Parathyroid adenoma (tissue), 2 donors: ENCODE measurements at regions not wholly inside any gene's neighbourhood (a gene's known extent, or its start where the extent isn't known, plus 50 kb on each side); places are given as distances from the start of the nearest gene placed in this dataset.
"Not testable (repeated sequence)": the region's sequence is repeated elsewhere in the genome, so short reads cannot be mapped to it uniquely, and the experiment has no call there.

Experiments
- H2AFZ ChIP-seq: fragments of 300-600 bp; sonication (generic); one replicate; pipeline ENCODE4 v1.7.0; 2017; ENCODE audit warnings: antibody characterized with exemption, mild to moderate bottlenecking
- H3K27ac ChIP-seq: fragments of 300-600 bp; sonication (generic); one replicate; pipeline ENCODE4 v1.7.0; 2017
- H3K27me3 ChIP-seq: fragments of 300-600 bp; sonication (generic); one replicate; pipeline ENCODE4 v1.7.0; 2017; ENCODE audit warnings: low read length; ENCODE audit not compliant: control insufficient read depth, insufficient read depth
- H3K36me3 ChIP-seq: fragments of 300-600 bp; sonication (generic); one replicate; pipeline ENCODE4 v1.7.0; 2017; ENCODE audit warnings: low read length; ENCODE audit not compliant: control insufficient read depth, insufficient read depth
- H3K4me1 ChIP-seq: fragments of 300-600 bp; sonication (generic); one replicate; pipeline ENCODE4 v1.7.0; 2017; ENCODE audit warnings: control low read depth
- H3K4me2 ChIP-seq: fragments of 300-600 bp; sonication (generic); one replicate; pipeline ENCODE4 v1.7.0; 2017; ENCODE audit warnings: low read length
- H3K4me3 ChIP-seq: fragments of 300-600 bp; sonication (generic); one replicate; pipeline ENCODE4 v1.7.0; 2017; ENCODE audit warnings: low read depth, low read length
- H3K79me2 ChIP-seq: fragments of 300-600 bp; sonication (generic); one replicate; pipeline ENCODE4 v1.7.0; 2017; ENCODE audit warnings: control low read depth
- H3K9ac ChIP-seq: fragments of 300-600 bp; sonication (generic); one replicate; pipeline ENCODE4 v1.7.0; 2017; ENCODE audit warnings: mild to moderate bottlenecking
- H3K9me3 ChIP-seq: fragments of 300-600 bp; sonication (generic); one replicate; pipeline ENCODE4 v1.7.0; 2017; ENCODE audit warnings: low read length; ENCODE audit not compliant: control insufficient read depth
- TF ChIP-seq, protein P1 (sequence below): fragments of 300-600 bp; sonication (generic); IDR thresholded peaks from one replicate; pipeline ENCODE4 v1.7.0; 2017; ENCODE audit warnings: antibody characterized with exemption, mild to moderate bottlenecking
- donor health status: primary hyperparathyroidism.

DNA sequence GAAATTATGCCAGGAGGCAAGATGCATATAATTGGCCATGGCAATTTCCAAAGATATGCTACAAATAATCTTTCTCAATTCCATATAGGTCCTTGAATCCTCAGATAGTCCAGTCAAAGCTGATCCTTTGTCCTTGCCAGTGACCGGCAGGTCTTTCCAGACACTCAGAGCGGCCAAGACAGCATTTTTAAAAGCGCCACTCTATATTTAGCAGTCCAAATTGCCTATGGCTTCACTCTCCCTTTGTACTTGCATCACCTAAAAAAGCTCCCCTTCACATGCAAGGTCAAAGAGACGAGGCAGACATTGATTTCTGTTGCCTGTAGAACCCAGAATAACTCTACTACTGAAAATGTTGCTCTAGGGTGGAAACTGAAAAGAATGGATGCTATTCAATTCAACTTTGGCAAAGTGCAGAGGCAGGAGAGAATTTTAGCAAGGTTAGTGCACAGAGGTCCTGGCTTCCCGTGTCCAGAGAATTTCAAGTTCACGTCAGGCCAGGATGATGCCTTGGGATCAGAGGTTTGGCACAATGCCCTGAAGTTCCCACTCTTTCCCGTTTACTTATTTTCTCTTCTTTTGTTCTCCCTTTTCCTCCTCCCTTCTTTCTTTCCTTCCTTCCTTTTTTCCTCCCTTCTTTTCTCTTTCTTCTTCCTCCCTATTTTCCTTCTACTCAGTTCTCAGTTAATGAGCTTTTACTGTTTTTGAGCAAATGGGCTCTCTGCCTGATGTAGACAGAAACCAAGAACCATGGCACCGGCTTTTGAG, 108.5 kb downstream of the KCNK1 start:
- no peaks in the 10 kb centered on the region for H3K79me2 ChIP-seq
- no peak overlapping the region for H3K4me3 ChIP-seq
- H3K9me3 ChIP-seq = no peaks in the 10 kb centered on the region
- H3K4me2 ChIP-seq = no peak overlapping the region
- H3K27ac ChIP-seq = no peak overlapping the region
- no peak overlapping the region for H3K9ac ChIP-seq
- H2AFZ ChIP-seq = no peak overlapping the region
- H3K27me3 ChIP-seq = no peaks in the 10 kb centered on the region
- TF ChIP-seq, protein P1, sequence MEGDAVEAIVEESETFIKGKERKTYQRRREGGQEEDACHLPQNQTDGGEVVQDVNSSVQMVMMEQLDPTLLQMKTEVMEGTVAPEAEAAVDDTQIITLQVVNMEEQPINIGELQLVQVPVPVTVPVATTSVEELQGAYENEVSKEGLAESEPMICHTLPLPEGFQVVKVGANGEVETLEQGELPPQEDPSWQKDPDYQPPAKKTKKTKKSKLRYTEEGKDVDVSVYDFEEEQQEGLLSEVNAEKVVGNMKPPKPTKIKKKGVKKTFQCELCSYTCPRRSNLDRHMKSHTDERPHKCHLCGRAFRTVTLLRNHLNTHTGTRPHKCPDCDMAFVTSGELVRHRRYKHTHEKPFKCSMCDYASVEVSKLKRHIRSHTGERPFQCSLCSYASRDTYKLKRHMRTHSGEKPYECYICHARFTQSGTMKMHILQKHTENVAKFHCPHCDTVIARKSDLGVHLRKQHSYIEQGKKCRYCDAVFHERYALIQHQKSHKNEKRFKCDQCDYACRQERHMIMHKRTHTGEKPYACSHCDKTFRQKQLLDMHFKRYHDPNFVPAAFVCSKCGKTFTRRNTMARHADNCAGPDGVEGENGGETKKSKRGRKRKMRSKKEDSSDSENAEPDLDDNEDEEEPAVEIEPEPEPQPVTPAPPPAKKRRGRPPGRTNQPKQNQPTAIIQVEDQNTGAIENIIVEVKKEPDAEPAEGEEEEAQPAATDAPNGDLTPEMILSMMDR = no peak
- H3K36me3 ChIP-seq = no peaks in the 10 kb centered on the region
- no peaks in the 10 kb centered on the region for H3K4me1 ChIP-seq

DNA sequence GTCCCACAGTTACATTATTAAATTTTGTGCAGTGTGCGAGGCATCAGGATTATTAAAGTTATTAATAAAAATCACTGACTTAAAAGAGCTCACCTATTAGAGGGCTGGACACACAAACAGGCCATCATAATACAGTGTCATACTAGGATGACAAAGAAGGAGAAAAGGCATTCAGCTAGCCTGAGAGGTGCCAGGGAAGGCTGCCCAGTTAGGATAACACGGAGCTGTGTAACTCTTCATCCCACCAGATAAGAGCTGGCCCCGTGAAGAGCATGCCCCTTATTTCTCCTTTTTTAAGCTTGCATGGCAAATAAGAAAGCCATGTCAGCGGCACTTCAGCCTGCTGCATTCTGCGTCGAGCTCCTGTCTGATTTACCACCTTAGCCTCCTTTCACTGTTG, 109.5 kb downstream of the KCNK1 start:
- no peak overlapping the region for H3K27ac ChIP-seq
- TF ChIP-seq, protein P1 = no peak
- no peaks in the 10 kb centered on the region for H3K79me2 ChIP-seq
- no peaks in the 10 kb centered on the region for H3K36me3 ChIP-seq
- no peaks in the 10 kb centered on the region for H3K27me3 ChIP-seq
- H3K9me3 ChIP-seq = no peaks in the 10 kb centered on the region
- no peak overlapping the region for H3K9ac ChIP-seq
- no peak overlapping the region for H2AFZ ChIP-seq
- no peak overlapping the region for H3K4me2 ChIP-seq
- no peaks in the 10 kb centered on the region for H3K4me1 ChIP-seq
- H3K4me3 ChIP-seq = no peak overlapping the region

DNA sequence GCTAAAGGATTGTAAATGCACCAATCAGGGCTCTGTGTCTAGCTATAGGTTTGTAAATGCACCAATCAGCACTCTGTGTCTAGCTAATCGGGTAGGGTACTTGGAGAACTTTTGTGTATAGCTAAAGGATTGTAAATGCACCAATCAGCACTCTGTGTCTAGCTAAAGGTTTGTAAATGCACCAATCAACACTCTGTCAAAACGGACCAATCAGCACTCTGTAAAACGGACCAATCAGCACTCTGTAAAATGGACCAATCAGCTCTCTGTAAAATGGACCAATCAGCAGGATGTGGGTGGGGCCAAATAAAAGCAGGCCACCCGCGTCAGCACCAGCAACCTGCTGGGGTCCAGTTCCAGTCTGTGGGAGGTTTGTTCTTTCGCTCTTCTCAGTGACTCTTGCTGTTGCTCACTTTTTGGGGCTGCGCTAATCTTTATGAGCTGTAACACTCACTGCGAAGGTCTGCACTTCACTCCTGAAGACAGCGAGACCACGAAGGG, 110.3 kb downstream of the KCNK1 start:
- H3K36me3 ChIP-seq, H3K4me2 ChIP-seq, H3K27me3 ChIP-seq, H2AFZ ChIP-seq, H3K9ac ChIP-seq, H3K9me3 ChIP-seq, H3K4me3 ChIP-seq, H3K79me2 ChIP-seq, H3K4me1 ChIP-seq, H3K27ac ChIP-seq: not testable (repeated sequence)

DNA sequence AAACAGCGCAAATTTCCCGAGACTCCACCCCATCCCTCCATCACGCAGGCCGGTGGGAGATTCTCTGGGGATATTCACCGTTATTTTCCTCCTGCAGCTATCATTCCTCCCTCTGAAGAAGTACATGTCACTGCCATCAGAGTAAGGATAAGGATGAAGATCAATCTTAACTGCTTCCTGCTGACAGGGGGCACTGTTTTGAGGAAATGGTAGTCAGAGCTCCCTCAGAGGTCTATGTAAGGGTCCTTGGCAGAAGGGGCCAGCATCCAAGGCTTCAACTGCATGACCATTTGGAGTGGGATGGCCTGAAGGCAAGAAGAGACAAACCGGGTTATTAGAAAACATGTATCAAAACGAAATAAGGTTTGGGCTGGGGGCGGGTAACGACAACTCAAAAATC, 111.5 kb downstream of the KCNK1 start:
- no peaks in the 10 kb centered on the region for H3K27me3 ChIP-seq
- H3K4me1 ChIP-seq = no peaks in the 10 kb centered on the region
- H3K4me2 ChIP-seq = no peak overlapping the region
- no peak overlapping the region for H2AFZ ChIP-seq
- no peaks in the 10 kb centered on the region for H3K9me3 ChIP-seq
- H3K79me2 ChIP-seq = no peaks in the 10 kb centered on the region
- no peak overlapping the region for H3K9ac ChIP-seq
- TF ChIP-seq, protein P1 = no peak
- no peaks in the 10 kb centered on the region for H3K36me3 ChIP-seq
- no peak overlapping the region for H3K27ac ChIP-seq
- no peak overlapping the region for H3K4me3 ChIP-seq

DNA sequence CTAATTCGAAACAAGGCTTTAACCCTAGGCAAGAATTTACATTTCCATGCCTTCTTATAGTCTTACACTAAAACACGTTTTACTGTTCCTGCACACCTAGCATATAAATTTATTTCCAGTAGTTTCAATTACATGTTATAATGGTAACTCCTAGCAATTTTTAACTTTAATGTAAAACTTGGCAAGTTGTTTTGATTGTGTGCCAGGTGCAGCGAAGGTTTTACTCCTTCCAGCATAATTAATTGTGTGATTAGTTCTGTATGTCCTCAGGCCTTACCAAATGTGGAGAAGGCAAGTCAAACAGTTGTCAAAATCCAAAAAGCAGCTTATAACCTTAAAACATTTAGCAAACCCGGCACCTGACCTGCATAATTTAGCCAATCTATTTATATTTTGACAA, 114.8 kb downstream of the KCNK1 start:
- Histone ChIP-seq H3K36me3 (no peaks in the 10 kb centered on the region), H3K4me1 (no peaks in the 10 kb centered on the region), H3K9me3 (no peaks in the 10 kb centered on the region), H3K27ac (no peak overlapping the region), H3K27me3 (no peaks in the 10 kb centered on the region), H3K9ac (no peak overlapping the region), H3K4me2 (no peak overlapping the region), H2AFZ (no peak overlapping the region), H3K4me3 (no peak overlapping the region), H3K79me2 (no peaks in the 10 kb centered on the region)
- TF ChIP-seq, protein P1 = no peak
